Endodermal cell (in vitro differentiated cells): ENCODE measurements at regions not wholly inside any gene's neighbourhood (a gene's known extent, or its start where the extent isn't known, plus 50 kb on each side); places are given as distances from the start of the nearest gene placed in this dataset.
"Not testable (repeated sequence)": the region's sequence is repeated elsewhere in the genome, so short reads cannot be mapped to it uniquely, and the experiment has no call there.

Experiments used
- DNase-seq: peaks from one replicate; pipeline ENCODE4 v3.0.0-alpha.2; 2017
- H3K27ac ChIP-seq: 2 replicates; pipeline ENCODE4 v1.5.1; 2013; ENCODE audit warnings: mild to moderate bottlenecking, low read depth, low read length, moderate library complexity
- H3K27me3 ChIP-seq: 2 replicates; pipeline ENCODE4 v1.6.1; 2013; ENCODE audit warnings: mild to moderate bottlenecking, low read length, moderate library complexity; ENCODE audit not compliant: insufficient read depth, control insufficient read depth, poor library complexity, severe bottlenecking
- H3K36me3 ChIP-seq: 2 replicates; pipeline ENCODE4 v1.7.0; 2013; ENCODE audit warnings: mild to moderate bottlenecking, low read length, moderate library complexity; ENCODE audit not compliant: control insufficient read depth, insufficient read depth
- H3K4me1 ChIP-seq: one replicate; pipeline ENCODE4 v1.7.0; 2013; ENCODE audit warnings: low read length; ENCODE audit not compliant: control insufficient read depth, insufficient read depth
- H3K4me3 ChIP-seq: 2 replicates; pipeline ENCODE4 v1.5.1; 2013; ENCODE audit warnings: mild to moderate bottlenecking, low read length, moderate library complexity
- H3K9ac ChIP-seq: 2 replicates; pipeline ENCODE4 v1.6.1; 2013; ENCODE audit warnings: mild to moderate bottlenecking, low read length, moderate library complexity; ENCODE audit not compliant: poor library complexity, severe bottlenecking; ENCODE audit errors: extremely low read depth
- H3K9me3 ChIP-seq: 2 replicates; pipeline ENCODE4 v1.6.1; 2013; ENCODE audit warnings: mild to moderate bottlenecking, low read length, moderate library complexity; ENCODE audit not compliant: control insufficient read depth
- H3K27ac Mint-ChIP-seq: 2 replicates; pipeline ENCODE4 v1.8.0; 2020; ENCODE audit warnings: mixed read lengths
- H3K27me3 Mint-ChIP-seq: 2 replicates; pipeline ENCODE4 v1.8.0; 2021; ENCODE audit warnings: mild to moderate bottlenecking, mixed read lengths; ENCODE audit not compliant: insufficient read depth
- H3K36me3 Mint-ChIP-seq: 2 replicates; pipeline ENCODE4 v1.8.0; 2020; ENCODE audit warnings: low read depth, mixed read lengths
- H3K4me1 Mint-ChIP-seq: 2 replicates; pipeline ENCODE4 v1.8.0; 2020; ENCODE audit warnings: mixed read lengths
- H3K4me3 Mint-ChIP-seq: 2 replicates; pipeline ENCODE4 v1.8.0; 2020; ENCODE audit warnings: mild to moderate bottlenecking, moderate library complexity, mixed read lengths
- H3K9me3 Mint-ChIP-seq: 2 replicates; pipeline ENCODE4 v1.8.0; 2020; ENCODE audit warnings: mild to moderate bottlenecking, mixed read lengths
- WGBS, 2 experiments: methylation state at CpG; one replicate each; pipeline versions ENCODE4 v1.1.5 to v1.1.7; 2013; ENCODE audit warnings: missing lambda C conversion rate in 2 of 2, mixed read lengths in 1 of 2; ENCODE audit not compliant: insufficient coverage in 1 of 2, insufficient read length in 1 of 2; 5-methylcytosine and 5-hydroxymethylcytosine counted together
- TF ChIP-seq, protein P1 (sequence below): fragments of 200-600 bp; sonication (generic); conservative IDR thresholded peaks from 2 replicates; pipeline ENCODE4 v1.5.0; 2021; ENCODE audit warnings: antibody characterized with exemption, mild to moderate bottlenecking

DNA sequence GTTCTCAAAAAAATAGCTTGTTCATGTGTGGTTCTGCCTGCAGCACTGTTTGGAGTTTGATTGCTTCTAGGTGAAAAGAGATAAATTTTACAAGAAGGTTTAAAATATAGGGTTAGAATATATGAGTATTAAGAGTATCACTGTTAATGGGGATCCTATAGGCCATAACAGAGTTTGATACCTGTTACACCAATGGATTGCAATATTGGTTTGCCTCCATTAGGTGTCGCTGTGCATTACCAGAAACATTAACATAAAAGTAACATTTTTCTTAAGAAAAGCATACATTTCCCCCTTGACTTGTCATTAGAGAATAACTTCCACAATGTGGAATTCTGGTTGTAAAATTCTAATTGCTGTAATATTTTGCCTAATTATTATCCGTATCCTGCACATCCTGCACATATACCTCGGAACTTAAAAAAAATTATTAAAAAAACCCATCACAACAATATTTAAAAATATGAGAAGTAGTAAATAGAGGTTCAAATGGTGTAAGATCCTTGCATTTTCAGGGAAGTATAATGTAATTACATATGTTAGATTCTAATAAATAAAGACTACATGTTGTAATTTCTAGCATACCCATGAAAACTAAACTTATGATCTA, 63.0 kb downstream of the CYP4A11 start:
- not testable (repeated sequence) for H3K36me3 Mint-ChIP-seq, H3K9ac ChIP-seq, H3K4me1 Mint-ChIP-seq, H3K4me3 ChIP-seq, H3K9me3 Mint-ChIP-seq, H3K27me3 ChIP-seq, H3K4me1 ChIP-seq, H3K9me3 ChIP-seq, H3K4me3 Mint-ChIP-seq, H3K36me3 ChIP-seq, H3K27me3 Mint-ChIP-seq, H3K27ac Mint-ChIP-seq, H3K27ac ChIP-seq
- DNase-seq: peak; percentile 49
- 0% methylated on average over 1 of the region's 3 CpGs; no CpG with 5 or more reads in 1 of the 2 experiments for WGBS, 2 experiments
- TF ChIP-seq, protein P1, sequence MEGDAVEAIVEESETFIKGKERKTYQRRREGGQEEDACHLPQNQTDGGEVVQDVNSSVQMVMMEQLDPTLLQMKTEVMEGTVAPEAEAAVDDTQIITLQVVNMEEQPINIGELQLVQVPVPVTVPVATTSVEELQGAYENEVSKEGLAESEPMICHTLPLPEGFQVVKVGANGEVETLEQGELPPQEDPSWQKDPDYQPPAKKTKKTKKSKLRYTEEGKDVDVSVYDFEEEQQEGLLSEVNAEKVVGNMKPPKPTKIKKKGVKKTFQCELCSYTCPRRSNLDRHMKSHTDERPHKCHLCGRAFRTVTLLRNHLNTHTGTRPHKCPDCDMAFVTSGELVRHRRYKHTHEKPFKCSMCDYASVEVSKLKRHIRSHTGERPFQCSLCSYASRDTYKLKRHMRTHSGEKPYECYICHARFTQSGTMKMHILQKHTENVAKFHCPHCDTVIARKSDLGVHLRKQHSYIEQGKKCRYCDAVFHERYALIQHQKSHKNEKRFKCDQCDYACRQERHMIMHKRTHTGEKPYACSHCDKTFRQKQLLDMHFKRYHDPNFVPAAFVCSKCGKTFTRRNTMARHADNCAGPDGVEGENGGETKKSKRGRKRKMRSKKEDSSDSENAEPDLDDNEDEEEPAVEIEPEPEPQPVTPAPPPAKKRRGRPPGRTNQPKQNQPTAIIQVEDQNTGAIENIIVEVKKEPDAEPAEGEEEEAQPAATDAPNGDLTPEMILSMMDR: peak; percentile 76

DNA sequence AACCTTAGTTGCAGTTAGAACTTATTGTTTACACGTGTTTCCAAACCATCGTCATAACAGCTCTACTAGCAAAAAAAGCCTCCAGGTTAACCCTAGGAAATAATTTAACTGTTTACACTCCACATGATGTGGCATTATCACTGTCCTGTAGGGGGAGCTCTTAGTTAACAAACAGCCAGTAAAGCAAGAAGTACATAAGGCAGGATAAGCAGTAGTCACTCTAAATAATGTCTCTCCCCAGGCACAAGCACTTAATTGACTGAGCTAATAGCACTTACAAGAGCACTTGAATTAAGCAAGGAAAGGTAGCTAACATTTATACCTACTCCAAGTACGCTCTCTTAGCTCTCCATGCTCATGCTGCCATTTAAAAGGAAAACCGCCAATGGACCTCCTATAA, 65.2 kb downstream of the CYP4A11 start:
- DNase-seq, H3K36me3 Mint-ChIP-seq, H3K4me1 Mint-ChIP-seq, H3K4me3 Mint-ChIP-seq, H3K27me3 ChIP-seq, H3K27ac ChIP-seq, H3K27ac Mint-ChIP-seq, H3K36me3 ChIP-seq, H3K4me1 ChIP-seq, H3K27me3 Mint-ChIP-seq, H3K9ac ChIP-seq, H3K9me3 ChIP-seq, H3K4me3 ChIP-seq, H3K9me3 Mint-ChIP-seq: not testable (repeated sequence)
- 62% methylated on average over 4 of the region's 4 CpGs; no CpG with 5 or more reads in 1 of the 2 experiments for WGBS, 2 experiments
- TF ChIP-seq, protein P1: peak; percentile 72
